HG02642 (cell line): ENCODE measurements at regions not wholly inside any gene's neighbourhood (a gene's known extent, or its start where the extent isn't known, plus 50 kb on each side); places are given as distances from the start of the nearest gene placed in this dataset.
A peak's percentile ranks its signal among the peaks of the same experiment; 100 is the strongest.

Experiments used
- ATAC-seq: cut with Tn5 transposase; IDR thresholded peaks from one replicate; pipeline ENCODE4 v1.9.1; 2021; ENCODE audit warnings: mild to moderate bottlenecking; ENCODE audit not compliant: unreplicated experiment, poor library complexity

DNA sequence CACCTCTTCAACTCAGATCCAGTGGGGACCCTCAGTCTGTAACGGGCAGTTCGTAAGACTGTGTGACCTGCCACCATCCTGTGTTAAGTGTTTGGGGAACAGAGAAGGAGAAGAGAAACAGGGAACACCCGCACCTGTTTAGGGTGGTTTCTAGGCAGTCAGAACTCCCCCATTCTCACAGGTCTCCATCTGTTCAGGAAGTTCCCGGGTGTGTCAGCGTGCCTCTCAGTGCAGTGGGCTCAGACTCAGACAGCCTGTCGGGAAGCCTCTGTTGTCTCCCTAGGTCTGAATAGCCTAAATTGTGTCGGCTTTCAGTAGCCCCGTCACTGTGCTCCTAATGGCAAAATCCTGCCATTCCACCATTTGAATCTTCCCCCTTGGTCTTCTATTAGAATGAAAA, 256.6 kb downstream of the LOXHD1 start:
- no peak for ATAC-seq

DNA sequence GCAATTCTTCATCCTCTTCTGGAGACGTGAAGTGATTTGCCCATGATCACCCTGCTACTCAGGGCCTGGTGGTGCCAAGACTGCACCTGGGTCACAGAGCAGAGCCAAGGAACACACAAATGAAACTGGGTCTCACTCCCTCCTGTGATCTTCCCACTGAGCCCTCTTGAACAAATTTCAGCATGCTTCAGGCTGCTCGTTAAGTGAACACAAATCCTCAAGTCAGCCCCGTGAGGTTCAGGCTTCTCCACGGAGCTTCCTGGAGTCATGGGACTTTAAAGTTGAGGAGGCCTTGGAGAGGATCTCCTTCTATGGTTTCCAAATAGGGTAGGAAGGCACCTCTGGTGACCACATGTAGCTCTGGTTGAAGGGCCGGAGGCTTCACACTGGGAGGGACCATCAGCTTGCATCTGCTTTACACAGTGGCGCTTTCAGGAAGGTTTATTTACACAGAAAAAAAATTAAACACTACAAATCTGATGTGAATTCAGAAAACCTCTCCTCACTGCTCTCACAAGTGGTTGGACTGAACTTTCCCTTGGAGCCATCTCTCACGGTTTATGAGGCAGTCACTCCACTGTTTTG, 255.4 kb downstream of the LOXHD1 start:
- no peak for ATAC-seq

DNA sequence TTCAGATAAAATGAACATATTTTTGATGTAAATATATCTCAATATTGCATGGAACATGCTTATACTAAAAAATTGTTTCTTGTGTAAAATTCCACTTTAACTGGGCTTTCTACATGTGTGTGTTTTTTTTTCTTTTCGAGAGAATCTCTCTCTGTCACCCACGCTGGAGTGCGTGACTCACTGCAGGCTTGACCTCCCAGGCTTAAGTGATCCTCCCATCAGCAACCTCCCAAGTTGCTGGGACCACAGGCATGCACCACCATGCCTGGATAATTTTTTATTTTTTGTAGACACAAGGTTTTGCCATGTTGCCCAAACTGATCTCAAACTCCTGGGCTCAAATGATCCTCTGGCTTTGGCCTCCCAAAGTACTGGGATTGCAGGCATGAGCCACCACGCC, 254.6 kb downstream of the LOXHD1 start:
- no peak for ATAC-seq

DNA sequence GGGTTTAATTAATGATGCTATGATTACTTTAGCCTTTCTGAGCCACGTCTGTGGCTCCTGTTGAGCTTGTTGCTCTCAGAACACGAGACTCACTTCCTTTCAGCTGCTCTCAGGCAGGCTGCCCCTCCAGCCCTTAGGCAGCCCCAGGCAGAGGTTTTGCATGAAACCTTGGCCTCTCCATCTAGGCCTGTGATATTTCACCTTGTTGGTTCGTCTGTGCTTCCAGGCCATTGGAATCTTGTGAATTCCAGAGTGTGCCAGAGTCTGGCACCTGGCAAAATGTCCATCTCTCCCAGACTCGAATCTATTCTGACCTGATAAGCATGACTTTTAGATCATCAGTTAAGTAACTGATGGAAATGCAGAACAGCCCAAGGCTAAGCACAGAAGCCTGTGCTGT, 254.1 kb downstream of the LOXHD1 start:
- ATAC-seq: no peak

DNA sequence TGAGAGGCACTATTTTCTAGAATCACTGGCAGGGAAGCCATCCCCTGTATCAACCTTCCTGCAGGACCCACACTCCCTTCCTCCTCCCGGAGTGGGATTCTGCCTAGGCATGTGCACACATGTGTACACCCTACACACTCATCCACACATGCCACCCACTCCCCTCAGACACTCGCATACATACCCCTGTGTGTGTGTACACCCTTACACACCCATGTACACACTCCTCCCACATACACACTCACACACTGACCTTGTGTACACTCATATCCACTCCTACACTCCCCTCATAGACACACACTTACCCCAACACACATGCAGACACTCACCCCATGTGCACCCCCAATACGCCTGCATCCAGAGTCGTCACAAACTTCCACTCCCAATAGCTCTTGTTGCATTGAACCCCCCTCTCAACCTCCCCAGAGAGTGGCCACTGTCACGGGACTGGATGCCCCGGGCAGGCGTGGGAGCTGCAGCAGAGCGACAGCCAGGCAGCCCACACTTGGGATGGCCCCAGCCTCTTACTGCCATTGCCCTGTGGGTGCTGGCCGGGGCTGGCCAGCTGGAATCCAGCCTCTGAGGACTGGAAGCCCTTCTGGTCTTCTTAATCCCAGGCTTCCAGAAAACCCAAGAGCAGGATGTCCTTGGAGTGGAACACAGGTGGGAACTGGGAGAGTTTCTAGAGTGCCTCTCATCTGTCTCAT, 251.0 kb downstream of the LOXHD1 start:
- ATAC-seq: no peak

DNA sequence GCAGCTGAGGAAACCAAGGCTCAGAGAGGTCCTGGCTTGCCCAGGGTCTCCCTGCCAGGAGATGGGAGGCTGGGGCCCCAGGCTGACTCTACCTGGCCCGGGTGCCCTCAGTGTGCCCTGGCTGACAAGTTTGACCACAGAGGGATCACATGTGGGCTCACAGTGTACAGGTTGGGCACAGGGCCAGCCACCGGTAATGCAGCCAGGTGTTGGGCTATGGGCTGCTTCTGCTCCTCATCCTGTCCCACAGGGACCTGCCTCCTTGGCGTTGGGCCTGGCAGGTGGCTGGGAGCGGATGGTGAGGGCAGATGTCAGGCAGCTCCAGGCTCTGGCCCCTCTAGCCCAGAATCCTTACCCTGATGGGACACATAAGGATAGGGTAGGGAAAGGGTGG, 250.5 kb downstream of the LOXHD1 start:
- ATAC-seq: no peak

DNA sequence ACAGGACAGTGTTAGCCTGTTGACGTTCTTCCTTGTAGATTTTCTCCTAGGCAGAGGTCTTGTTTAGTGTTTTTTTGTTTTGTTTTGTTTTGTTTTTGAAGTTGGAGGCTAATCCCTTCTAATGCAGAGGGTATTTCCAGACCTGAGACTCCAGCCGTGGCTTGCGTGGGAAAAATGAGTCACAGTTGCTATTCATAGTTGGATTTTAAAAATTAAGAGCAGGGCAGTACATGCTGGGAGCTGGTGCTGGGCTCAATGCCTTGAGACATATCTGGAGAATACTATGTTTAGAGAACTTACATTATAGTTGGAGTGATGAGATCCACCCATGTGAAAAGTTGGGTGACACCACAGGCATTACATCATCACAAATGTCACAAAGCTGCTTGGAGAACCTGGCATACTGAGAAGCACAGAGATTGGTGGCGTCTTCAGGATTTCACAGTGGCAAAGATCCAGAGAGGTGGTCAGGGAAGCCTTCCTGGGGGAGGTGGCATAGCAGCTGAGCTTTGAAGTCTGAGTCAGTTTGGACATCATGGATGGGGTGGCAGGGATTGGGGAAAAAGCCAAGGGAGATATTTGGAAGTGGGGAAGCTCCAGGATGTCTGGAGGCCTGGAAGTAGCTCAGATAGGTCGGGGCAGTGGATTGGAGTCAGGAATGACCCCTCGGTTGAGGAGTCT, 249.4 kb downstream of the LOXHD1 start:
- ATAC-seq: no peak

DNA sequence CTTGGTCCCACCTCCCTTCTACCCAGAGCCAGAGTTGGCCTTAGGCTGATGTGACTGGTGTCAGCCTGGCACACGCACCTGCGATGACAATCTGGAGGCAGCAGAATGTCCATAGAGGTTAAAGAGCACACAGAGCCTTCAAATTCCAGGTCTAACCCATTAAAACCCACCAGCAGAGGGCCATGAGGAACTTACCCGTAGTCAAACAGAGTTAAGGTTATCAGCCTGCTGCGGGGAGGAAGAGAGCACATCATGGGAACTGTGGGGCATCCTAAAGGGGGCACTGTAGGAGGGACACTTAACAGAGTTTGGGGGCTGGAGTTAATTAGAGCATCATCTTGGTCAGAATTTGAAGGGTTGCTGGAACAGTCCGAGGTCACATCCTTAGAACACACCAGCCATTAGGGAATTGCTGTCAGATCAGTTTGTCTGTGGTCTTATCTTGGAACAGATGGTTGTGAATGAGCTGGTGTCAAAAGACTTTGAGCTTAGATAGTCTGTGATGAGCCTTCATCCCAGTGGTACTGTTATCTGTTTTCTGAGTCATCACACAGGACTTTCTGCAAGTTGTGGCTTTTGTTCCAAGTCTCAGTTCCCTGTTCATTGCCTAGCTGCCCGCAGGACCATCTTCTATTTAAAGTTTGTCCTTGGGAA, 248.6 kb downstream of the LOXHD1 start:
- no peak for ATAC-seq

DNA sequence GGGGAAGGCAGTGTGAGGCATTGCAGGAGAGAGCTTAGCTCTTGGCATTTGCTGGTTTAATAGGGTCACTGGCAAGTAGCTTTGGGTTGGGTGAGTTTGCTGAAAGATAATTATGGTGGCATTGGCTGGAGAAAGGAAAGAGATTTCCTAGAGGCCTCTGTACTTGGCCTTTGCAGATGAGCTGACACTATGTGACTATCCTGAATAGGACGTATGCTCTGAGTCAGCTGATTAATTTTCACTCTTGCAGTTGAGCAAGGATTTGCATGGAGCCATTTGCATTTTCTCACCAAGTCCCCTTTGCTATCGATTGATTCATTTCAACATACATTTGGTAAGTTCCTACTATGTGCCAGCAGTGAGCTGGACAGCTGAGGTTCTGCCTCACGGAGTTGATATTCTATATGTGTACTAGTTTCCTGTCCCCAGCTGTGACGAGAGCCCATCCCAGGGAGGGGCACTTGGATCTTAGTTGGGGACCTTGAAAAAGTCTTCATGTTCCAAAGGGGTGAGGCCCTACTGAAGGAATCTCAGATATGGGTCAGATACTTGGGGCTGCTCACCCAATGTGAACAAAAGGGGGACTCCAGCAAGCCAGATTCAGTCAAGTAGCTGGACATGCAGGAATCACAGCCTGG, 245.7 kb downstream of the LOXHD1 start:
- no peak for ATAC-seq

DNA sequence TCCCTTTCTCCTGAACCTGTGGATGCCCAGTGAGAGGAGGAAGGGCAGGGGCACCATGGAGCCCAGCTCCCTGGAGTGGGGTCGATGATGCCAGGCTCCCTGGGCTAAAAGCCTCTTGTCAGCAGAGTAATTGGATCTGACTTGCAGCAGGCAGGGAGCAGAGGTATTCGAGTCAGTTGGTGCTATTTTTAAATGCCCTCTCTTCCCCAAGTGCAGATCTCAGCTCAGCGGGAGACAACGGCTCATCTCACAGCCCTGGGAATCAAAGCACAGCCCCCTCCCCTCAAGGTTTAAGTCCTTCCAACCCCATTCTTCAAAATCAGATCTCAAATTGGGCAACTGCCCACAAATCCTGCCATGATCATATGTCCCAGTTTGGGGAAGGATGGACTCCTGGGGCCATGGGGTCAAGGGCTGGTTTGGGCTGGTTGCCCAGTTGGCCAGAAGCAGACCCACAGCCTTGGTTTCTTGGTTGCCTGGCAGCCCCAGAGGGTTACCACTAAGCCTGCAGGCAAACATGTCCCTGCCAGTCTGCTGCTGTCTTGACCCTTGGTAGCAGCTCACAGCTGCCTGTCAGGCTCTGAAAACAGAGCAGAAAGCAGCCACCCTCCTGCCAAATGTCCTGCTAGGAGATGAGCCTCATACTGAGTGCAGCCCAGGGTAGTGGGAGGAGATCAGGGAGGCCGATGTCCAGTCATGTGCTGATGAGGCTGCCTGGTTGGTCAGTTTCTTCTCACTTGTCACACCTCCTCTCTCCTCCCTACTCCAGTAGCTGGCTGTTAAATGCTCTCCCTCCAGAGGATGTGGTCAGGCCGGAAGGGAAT, 244.9 kb downstream of the LOXHD1 start:
- ATAC-seq: no peak

DNA sequence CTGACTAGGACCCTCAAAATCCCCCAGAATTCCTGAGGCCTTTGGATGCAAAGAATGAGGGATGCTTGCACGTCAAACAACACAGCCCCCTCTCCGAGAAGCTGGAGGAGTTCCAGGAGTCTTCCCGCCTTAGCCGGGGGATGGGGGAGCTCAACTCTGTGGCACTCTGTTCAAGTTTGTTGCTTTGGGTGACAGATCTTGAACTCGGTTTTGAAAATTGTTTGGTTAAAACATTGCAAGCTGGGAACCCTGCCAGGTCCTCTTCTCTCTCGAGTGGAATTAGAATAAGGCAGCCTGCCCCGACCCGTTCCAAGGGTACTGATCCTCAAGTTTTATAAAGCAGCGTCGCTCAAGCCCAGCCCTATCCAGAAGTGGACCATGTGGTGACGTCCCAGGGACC, 244.1 kb downstream of the LOXHD1 start:
- ATAC-seq: no peak

DNA sequence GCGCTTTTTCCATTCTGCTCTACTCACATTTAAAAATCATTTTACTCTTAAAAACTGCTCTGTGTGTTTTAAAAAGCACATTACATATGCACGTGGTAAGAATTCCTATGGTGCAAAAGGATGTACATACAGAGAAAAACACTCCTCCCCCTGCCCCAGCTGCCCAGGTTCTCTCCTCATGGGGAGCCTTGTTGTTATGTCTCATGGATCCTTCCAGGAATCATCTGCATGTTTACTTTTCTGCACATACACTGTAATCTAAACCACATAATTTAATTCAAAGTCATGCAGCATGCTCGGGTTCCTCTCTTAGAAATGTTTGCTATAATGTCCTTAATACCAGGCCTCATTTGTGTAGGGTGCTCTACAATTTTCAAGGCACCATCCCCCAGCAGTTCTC, 243.3 kb downstream of the LOXHD1 start:
- ATAC-seq: no peak

DNA sequence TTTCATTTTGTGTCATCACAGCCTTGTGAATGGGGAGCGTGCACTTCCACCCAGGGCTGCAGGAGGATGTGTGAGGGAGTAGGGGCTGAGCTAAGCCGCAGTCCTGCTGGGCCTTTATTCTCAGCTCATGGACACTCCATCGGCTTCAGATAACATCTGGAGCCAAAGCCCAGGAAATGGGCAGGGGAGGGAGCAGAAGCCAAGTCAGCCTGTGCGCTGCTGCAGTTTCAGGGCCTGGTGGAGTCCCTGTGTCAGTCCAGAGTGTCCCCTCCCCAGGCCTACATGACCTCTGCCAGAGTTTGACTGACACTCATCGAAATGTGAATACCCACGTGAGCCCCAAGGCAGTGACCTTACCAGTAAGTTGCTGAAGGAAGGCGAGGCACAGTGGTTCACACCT, 242.2 kb downstream of the LOXHD1 start:
- no peak for ATAC-seq

DNA sequence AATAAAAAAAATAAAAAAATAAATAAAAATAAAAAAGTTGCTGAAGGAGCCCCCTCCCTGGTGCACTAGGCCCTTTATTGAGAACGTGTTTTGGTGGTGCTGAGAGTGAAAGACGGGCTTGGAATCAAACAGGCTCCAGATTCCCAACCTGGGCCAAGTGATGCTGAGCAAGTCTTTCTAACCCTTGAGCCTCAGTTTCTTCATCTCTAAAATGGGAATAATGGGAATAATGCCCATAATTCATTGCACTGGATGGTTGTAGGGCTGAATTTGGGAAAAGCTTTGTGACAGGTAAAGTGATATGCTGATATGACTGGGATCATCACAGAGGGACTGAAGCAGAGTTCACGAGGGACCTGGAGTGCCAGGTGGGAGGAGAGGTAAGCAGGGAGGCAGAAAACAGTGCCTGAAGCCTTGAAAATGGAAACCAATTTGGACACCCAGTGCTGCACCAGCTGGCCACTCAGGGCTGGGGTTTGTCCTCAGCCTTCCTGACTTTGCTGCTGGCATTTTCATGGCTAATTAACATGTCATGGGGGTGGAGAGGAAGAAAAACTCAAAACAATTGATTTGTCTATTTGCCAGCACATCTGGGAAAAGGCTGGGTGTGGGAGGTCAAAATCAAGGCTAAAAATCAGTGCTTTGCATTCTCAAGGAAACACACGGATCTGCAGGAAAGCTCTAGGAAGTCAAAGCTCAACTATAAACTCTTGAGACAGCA, 241.3 kb downstream of the LOXHD1 start:
- ATAC-seq: no peak

DNA sequence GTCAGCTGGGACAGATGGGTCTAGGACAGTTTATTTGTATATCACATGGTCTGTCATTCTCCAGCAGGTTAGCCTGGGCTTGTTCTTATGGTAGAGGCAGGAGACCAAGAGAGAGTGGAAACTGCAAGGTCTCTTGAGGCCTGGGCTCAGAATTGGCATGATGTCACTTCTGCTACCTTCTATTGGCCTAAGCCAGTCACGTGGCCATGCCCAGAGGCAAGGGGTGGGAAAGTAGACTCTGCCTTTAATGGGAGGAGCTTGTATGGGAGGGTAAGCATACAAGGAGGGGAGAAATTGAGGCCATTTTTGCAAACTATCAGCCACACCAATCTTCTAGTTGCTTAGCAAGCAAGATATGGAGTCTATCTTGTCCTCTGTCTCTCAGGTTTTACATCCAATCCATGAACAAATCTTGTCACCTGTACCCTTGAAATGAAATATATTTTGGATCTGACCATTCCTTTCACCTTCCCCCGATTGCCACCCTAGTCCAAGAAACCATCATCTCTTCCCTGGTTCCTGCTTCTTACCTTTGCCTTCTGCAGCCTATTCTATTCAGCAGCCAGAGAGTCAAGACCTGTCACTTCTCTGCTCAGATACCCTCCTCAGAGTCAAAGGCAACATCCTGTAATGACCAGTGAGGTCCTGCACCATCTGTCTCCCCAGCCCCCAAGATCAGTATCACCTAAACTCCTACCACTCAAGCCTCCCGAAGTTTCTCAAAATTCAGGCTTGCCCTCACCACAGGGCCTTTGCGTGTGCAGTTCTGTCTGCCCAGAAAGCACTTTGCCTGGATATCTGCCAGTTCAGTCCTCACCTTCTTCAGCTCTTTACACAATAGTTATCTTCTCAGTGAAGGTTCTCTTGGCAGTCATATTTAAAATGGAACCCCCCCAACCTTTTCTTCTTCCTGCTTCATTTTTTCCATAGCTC, 240.0 kb downstream of the LOXHD1 start:
- ATAC-seq: peak; percentile 76

DNA sequence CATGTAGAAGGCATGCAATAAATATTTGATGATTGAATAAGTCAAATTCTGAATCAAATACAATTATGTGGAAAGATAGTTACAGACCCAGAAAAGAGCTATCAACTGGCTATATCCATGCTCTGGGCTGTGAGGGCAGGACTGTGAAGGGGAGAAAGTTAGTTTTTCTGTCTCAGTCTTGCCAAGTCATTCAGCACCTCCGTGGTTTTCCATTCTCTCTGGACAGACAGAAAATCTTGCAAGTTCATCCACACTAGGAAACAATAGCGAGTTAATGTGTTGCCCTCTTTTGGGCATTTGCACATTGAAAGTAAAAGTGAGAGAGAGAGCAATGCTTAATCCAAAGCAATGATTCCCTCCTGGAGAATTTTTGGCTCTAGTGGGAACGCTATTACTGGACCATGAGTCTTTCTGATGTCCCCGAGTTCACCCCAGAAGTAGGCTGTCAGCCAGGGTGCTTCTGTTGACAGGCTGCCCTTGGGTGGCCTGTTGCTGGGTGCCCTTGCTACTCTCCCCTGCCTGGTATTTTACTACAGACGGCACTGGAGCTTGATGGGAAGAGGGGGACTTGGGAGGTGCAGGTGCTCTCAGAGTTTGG, 238.3 kb downstream of the LOXHD1 start:
- ATAC-seq: no peak

DNA sequence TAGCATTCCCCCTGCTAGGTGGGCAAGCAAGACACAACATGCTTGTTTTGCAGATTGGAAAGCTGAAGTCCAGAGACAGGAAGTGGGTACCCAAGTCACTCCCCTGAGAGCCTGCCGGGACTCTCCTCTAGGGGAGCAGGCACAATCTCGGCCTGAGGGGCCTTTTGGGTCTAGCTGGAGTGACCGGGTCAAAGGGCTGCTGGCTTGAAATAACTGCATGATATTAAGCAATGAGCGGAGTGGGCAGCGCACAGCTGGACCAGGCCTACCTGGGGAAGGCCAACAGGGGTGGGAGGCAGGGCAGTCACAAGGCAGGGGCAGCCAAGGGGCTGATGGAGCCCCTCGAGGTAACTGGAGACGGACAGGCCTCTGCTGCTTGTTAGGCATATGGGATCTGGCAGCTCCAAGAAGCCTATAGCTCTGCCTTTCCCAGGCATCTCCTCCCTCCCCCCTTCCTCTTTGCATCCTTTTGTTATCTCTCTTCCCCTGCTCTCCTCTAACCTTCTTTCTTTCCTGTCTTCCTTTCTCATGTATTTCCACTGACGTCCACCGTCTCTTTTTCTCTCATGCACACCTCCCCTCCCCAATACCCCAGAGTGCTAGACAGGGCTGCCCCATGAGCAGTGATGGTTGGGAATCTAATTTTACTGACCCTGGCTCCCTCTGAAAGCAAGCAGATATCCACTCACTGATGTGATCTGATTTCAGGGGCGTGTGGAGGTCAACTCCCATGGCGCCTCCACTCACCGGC, 237.5 kb downstream of the LOXHD1 start:
- ATAC-seq: no peak
